ENCODE measurements at regions not wholly inside any gene's neighbourhood (a gene's known extent, or its start where the extent isn't known, plus 50 kb on each side); places are given as distances from the start of the nearest gene placed in this dataset.

DNA sequence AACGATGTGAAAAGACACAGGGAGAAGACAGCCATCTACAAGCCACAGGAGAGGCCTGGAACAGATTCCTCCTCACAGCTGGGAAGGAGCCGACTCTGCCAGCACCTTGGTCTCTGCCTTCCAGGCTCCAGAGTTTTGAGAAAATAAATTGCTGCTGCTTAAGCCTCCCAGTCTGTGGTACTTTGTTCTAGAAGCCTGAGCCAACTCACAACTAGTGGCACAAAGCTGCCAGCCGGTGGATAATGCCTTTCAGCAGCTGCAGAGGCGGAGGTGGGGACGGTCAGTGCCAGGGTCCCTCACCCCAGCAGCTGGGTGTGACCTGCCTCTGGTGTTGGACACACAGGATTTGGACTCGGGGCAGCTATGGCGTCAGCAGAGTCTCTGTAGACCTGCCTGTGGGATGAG, 255.4 kb upstream of the PITRM1 start:
- Histone ChIP-seq H3K27ac (peak overlapping the region in 9 of 21 experiments; percentile 3 to 63 (median 44)), H3K4me3 (no peak overlapping the region)

DNA sequence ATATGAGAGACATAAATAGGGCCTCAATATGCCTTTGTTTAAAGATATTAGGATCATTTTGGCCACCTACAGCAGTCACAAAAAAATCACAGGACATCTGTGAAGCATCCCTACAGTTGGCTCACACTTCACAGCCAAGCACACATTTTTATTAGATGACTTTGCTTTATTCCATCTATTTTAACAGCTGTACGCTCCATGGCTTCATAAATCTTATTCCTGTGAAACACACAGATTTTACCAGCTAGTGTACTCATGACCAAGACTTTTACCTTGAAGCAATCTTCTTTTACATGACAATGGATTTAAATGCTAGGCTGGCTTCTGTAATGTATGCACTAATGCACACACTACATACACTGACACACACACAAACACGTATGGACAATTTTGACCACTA, 254.8 kb upstream of the PITRM1 start:
- H3K27ac ChIP-seq, result peak overlapping the region in 7 of 21 experiments; percentile 34 to 63 (median 44)
- no peak overlapping the region for H3K4me3 ChIP-seq

- H3K4me3 ChIP-seq, result no peak overlapping the region
- peak overlapping the region in 12 of 21 experiments; percentile 0 to 76 (median 40) for H3K27ac ChIP-seq
Measured at GRCh38 chr10:3426190-3426845, 253.7 kb upstream of the PITRM1 start.

DNA sequence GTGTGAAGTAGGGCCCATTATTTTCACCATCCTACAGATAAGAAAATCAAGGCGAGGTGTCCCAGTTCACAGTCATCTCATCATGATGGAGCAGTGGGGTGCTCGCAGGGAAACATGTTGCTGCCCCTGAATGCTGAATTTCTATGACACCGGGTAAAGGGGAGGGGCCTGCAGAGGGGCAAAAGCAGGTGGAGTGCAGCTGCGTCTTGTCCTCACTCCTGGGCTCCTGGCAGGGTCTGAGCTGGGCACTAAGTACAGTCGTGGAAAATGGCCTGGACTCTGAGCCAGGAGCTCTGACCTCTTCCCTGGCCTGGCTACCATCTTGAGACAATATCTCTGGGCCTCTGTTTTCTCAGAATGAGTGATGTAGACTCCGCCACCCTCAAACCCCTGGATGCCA, 253.1 kb upstream of the PITRM1 start:
- peak overlapping the region in 8 of 21 experiments; percentile 14 to 70 (median 35) for H3K27ac ChIP-seq

GRCh38 chr10:3425261-3425660, 252.7 kb upstream of the PITRM1 start:
- peak overlapping the region in 4 of 21 experiments; percentile 14 to 41 (median 32) for H3K27ac ChIP-seq
- no peak overlapping the region for H3K4me3 ChIP-seq

More for the DNA sequence above, 253.1 kb upstream of the PITRM1 start:
- no peak overlapping the region for H3K4me3 ChIP-seq

- Histone ChIP-seq H3K4me3 (no peak overlapping the region), H3K27ac (peak overlapping the region in 10 of 21 experiments; percentile 15 to 81 (median 34))
Measured at GRCh38 chr10:3424111-3424851, 251.7 kb upstream of the PITRM1 start.

DNA sequence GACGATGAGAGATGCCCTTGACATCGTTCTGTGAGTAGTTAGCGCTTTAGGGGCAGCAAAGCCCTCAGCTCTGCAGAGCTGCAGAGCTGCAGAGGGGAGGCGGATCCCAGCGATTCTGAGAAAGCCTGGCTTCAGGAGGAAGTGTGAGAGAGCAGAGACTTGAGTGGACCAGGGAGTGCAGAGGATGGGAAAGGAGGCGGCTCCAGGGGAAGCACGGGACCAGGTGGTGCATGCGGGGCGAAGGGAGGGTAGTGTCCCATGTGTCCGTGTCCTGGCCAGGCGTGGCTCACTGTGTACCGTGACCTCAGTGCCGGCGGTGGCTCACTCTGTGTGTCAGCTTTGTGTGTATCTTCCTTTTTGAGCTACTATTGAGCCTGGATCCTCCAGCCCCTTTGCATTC, 250.8 kb upstream of the PITRM1 start:
- H3K4me3 ChIP-seq, result no peak overlapping the region

DNA sequence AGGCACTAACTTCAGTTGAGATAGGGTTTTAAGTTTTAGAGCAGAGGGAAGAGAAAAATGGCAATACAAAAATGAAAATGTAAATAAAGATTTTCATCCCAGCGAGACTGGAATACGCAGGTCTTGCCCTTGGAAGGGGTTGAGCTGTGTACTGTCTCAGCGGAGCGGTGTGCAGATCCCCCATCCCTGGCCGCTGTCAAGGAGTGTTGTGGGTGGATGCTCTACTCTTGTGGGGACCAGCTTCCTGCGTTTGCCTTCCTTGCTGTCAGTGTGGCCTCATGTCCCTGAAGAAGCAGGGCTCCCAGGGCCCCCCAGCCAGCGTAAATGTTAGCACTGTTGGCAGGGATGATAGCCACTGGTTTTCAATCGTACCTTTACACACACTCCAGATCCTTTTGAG, 249.7 kb upstream of the PITRM1 start:
- Histone ChIP-seq H3K4me3 (no peak overlapping the region), H3K27ac (no peak overlapping the region)

More for the DNA sequence above, 250.8 kb upstream of the PITRM1 start:
- peak overlapping the region in 4 of 21 experiments; percentile 21 to 81 (median 26) for H3K27ac ChIP-seq

GRCh38 chr10:3421537-3422257, 249.1 kb upstream of the PITRM1 start:
- no peak overlapping the region for H3K27ac ChIP-seq
- no peak overlapping the region for H3K4me3 ChIP-seq

DNA sequence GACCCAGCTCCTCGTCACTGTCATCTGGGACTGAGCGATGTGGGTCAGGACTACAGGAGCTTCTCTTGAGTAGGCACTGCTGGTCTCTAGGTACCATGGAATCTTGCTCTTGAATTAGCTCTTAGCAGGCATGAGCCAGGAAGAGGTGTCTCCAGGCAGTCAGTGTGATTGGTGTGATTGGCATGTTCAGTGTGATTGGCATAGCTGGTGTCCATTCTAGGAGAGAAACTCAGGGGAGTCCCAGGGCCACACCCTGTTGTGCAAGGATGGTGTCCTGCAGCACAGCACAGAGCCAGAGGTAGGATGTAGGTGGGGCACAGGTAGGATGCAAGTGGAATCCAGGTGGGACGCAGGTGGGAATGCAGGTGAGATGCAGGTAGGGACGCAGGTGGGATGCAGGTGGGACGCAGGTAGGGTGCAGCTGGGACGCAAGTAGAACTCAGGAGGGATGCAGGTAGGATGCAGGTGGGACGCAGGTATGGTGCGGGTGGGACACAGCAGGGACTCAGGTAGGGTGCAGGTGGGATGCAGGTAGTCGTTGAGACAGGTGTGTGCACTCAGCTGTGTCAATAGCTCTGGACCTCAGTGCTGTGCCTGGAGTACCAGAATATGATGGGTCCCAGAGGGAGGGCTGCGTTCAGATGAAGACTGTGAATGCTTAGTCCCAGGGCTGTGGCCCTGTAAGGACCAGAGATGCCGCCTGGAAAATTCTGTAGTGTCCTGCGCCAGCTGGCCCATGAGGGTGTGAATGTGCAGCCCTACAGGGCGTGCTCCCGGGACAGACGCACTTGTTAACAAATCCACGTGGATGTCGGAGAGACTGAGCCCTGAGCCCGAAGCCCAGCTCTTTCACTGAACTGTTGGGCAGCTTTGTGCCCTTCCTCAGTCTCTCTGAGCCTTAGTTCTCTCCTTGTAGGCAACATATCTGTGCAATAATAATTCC, 248.2 kb upstream of the PITRM1 start:
- Histone ChIP-seq H3K27ac (no peak overlapping the region), H3K4me3 (no peak overlapping the region)

- Histone ChIP-seq H3K4me3 (no peak overlapping the region), H3K27ac (no peak overlapping the region)
Measured at GRCh38 chr10:3419719-3420495, 247.3 kb upstream of the PITRM1 start.

DNA sequence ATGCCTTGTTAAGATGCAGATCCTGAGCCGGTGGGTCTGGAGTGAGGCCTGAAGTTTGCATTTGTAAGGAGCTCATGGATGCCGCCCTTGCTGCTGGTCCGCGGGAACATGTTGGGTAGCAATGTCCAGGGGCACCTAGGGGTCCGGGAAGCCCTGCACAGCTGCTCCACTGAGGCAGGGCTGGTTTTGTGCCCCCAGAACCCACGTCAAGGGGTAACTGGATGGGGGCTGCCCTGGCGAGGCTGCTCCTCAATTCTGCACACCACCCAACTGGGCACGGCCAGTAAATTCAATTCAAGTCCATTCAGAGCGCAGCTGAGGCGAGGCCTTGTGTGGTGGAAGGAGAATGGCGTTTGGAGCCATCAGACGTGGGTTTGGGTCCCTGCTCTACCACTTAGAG, 246.3 kb upstream of the PITRM1 start:
- Histone ChIP-seq H3K27ac (no peak overlapping the region), H3K4me3 (no peak overlapping the region)

DNA sequence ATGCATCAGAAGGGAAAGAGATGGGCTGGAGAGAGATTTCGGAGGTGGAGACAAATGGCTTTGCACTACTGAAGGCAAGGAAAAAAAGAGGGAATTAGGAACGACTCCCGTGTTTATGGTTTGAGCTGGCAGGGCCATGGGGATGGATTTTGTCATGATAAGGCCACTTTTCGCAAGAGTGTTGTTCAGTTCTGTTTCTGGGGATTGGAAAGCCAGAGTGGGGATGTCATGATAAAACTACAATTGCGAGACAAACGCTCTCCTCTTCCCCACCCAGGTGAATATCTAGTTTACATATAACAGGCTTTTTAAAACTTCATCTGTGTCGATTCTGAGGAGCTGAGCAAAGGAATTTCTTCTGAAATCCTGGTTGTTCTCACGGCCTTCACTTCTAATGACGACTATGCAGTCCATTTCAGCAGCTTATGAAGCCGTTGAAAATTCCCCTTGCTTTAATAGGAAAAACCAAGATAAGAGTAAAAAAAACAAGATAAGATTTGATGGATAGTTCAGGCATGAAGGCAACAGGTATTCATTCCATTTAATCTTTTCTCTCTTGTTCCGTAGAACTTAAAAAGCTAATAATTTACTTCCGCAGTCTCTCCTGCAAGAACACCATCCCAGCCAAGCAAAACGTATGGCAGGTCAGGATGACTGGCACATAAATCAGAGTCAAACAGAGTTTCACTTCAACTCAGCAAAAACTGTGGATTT, 245.6 kb upstream of the PITRM1 start:
- H3K27ac ChIP-seq, result no peak overlapping the region

GRCh38 chr10:3417096-3417495, 244.5 kb upstream of the PITRM1 start:
- Histone ChIP-seq H3K4me3 (no peak overlapping the region), H3K27ac (no peak overlapping the region)

More for the DNA sequence above, 245.6 kb upstream of the PITRM1 start:
- no peak overlapping the region for H3K4me3 ChIP-seq

DNA sequence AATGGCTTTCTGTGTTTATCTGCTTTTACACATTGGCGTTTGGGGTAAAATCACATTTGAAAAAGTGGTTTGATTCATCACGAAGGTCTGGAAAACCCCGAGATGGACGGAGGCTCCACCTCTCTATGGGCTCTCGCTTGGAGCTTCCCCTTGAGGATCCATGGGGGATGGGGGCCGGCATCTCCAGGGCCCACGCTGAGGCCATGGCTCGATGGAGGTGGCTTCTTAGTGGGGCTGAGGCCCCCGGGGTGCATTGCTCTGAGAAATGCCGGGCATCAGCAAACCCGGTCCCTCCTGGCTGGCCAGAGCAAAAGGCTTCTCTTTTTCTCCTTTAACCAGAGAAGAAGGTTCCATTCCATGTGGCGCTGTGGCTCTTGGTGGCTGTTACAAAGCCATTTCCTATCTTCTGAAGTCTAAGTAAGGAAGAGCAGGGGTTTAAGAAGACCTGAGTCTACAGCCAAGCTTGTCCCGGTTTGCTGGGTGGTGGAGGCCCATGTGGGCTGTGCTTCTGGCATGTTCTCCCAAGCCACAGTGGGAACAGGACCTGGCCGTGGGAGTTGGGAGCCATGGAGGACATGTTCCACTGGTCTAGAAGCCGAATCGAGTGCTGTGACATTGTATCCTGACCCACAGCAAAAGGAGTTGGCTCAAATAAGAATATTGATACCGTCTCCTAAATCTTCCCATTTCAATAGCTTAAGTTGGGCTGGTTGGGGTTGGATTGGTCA, 243.5 kb upstream of the PITRM1 start:
- no peak overlapping the region for H3K27ac ChIP-seq

GRCh38 chr10:3415038-3415736, 242.6 kb upstream of the PITRM1 start:
- no peak overlapping the region for H3K4me3 ChIP-seq
- no peak overlapping the region for H3K27ac ChIP-seq

More for the DNA sequence above, 243.5 kb upstream of the PITRM1 start:
- H3K4me3 ChIP-seq, result no peak overlapping the region

DNA sequence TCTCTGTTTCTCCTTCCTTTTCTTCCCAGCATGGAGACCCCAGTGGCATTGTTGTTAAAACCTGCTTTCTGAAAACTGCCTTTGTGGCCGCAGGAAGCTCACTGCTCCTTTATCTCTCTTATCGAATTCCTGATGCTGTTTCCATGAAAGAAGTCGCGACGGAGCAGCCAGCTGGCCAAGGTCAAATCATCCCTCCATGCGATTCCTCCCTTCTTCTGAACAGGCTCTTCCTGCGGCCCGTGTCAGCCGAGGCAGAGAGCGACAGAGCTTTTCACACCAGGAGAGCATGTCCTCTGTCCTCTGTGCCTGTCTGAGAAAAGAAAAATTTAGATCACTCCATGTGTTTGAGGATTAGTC, 242.1 kb upstream of the PITRM1 start:
- no peak overlapping the region for H3K27ac ChIP-seq
- H3K4me3 ChIP-seq, result no peak overlapping the region

All from skin epidermis (tissue), 12 donors.